ENCODE measurements at regions not wholly inside any gene's neighbourhood (a gene's known extent, or its start where the extent isn't known, plus 50 kb on each side); places are given as distances from the start of the nearest gene placed in this dataset.

DNA sequence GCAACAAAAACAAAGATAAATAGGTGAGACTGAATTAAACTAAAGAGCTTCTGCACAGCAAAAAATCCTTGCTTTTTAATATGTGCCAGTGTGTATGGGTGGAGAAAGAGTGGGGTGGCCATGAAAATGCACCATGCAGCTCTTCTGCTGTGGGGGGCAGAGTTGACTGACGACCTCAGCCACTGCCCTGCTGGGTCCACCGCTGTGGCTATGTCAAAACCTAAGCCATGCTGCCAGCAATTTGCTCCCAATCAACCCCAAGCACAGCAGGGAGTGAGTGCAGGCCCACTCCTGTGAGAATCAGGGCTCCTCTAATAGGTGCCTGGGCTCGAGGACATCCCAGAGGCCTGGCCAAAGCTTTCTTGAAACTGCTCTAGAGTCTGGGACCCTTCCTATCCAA, 235.6 kb upstream of the RBBP8 start:
- CTCF ChIA-PET: no interaction called here
- POLR2A ChIA-PET: no interaction called here
- Mint-ChIP-seq H3K4me1 (peaks cover 8% of the 10 kb centered on the region), H3K27me3 (ENCODE audit: low read depth) (no peaks in the 10 kb centered on the region; the same call in 1 of the 2 replicates), H3K36me3 (no peaks in the 10 kb centered on the region), H3K4me3 (no peak overlapping the region), H3K27ac (no peak overlapping the region), H3K9me3 (peaks cover 7% of the 10 kb centered on the region; the same call in 1 of the 2 replicates)
- TF ChIP-seq, protein P1, sequence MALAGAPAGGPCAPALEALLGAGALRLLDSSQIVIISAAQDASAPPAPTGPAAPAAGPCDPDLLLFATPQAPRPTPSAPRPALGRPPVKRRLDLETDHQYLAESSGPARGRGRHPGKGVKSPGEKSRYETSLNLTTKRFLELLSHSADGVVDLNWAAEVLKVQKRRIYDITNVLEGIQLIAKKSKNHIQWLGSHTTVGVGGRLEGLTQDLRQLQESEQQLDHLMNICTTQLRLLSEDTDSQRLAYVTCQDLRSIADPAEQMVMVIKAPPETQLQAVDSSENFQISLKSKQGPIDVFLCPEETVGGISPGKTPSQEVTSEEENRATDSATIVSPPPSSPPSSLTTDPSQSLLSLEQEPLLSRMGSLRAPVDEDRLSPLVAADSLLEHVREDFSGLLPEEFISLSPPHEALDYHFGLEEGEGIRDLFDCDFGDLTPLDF (CRISPR knock-in tag; IDR thresholded peaks at IDR 0.05): no peak
- TF ChIP-seq EMX1 (CRISPR knock-in tag; IDR thresholded peaks at IDR 0.05): no peak
- no peak for TF ChIP-seq ELF4 (CRISPR knock-in tag; IDR thresholded peaks at IDR 0.05; ENCODE audit: low read depth)
- TF ChIP-seq, protein P2, sequence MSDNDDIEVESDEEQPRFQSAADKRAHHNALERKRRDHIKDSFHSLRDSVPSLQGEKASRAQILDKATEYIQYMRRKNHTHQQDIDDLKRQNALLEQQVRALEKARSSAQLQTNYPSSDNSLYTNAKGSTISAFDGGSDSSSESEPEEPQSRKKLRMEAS (CRISPR knock-in tag; IDR thresholded peaks at IDR 0.05): no peak
- no peak for TF ChIP-seq GABPB1 (CRISPR knock-in tag; IDR thresholded peaks at IDR 0.05)
- no peak for TF ChIP-seq NR2C2 (CRISPR knock-in tag; IDR thresholded peaks at IDR 0.05)
- TF ChIP-seq, protein P3, sequence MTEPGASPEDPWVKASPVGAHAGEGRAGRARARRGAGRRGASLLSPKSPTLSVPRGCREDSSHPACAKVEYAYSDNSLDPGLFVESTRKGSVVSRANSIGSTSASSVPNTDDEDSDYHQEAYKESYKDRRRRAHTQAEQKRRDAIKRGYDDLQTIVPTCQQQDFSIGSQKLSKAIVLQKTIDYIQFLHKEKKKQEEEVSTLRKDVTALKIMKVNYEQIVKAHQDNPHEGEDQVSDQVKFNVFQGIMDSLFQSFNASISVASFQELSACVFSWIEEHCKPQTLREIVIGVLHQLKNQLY (CRISPR knock-in tag; IDR thresholded peaks at IDR 0.05): no peak
- TF ChIP-seq ZNF219 (CRISPR knock-in tag; IDR thresholded peaks at IDR 0.05; ENCODE audit: borderline replicate concordance): no peak
- TF ChIP-seq KAT7 (CRISPR knock-in tag; IDR thresholded peaks at IDR 0.05; ENCODE audit: borderline replicate concordance): no peak
- TF ChIP-seq, protein P4, sequence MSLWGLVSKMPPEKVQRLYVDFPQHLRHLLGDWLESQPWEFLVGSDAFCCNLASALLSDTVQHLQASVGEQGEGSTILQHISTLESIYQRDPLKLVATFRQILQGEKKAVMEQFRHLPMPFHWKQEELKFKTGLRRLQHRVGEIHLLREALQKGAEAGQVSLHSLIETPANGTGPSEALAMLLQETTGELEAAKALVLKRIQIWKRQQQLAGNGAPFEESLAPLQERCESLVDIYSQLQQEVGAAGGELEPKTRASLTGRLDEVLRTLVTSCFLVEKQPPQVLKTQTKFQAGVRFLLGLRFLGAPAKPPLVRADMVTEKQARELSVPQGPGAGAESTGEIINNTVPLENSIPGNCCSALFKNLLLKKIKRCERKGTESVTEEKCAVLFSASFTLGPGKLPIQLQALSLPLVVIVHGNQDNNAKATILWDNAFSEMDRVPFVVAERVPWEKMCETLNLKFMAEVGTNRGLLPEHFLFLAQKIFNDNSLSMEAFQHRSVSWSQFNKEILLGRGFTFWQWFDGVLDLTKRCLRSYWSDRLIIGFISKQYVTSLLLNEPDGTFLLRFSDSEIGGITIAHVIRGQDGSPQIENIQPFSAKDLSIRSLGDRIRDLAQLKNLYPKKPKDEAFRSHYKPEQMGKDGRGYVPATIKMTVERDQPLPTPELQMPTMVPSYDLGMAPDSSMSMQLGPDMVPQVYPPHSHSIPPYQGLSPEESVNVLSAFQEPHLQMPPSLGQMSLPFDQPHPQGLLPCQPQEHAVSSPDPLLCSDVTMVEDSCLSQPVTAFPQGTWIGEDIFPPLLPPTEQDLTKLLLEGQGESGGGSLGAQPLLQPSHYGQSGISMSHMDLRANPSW (CRISPR knock-in tag; conservative IDR thresholded peaks at IDR 0.05; ENCODE audit: low read depth): no peak
- no peak for TF ChIP-seq TCF7 (CRISPR knock-in tag; IDR thresholded peaks at IDR 0.05; ENCODE audit: low read depth)
- no peak for TF ChIP-seq ZNF671 (CRISPR knock-in tag; IDR thresholded peaks at IDR 0.05)
- TF ChIP-seq, protein P5, sequence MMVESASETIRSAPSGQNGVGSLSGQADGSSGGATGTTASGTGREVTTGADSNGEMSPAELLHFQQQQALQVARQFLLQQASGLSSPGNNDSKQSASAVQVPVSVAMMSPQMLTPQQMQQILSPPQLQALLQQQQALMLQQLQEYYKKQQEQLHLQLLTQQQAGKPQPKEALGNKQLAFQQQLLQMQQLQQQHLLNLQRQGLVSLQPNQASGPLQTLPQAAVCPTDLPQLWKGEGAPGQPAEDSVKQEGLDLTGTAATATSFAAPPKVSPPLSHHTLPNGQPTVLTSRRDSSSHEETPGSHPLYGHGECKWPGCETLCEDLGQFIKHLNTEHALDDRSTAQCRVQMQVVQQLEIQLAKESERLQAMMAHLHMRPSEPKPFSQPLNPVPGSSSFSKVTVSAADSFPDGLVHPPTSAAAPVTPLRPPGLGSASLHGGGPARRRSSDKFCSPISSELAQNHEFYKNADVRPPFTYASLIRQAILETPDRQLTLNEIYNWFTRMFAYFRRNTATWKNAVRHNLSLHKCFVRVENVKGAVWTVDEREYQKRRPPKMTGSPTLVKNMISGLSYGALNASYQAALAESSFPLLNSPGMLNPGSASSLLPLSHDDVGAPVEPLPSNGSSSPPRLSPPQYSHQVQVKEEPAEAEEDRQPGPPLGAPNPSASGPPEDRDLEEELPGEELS (CRISPR knock-in tag; IDR thresholded peaks at IDR 0.05): no peak
- TF ChIP-seq, protein P6, sequence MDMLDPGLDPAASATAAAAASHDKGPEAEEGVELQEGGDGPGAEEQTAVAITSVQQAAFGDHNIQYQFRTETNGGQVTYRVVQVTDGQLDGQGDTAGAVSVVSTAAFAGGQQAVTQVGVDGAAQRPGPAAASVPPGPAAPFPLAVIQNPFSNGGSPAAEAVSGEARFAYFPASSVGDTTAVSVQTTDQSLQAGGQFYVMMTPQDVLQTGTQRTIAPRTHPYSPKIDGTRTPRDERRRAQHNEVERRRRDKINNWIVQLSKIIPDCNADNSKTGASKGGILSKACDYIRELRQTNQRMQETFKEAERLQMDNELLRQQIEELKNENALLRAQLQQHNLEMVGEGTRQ (CRISPR knock-in tag; IDR thresholded peaks at IDR 0.05): no peak
- TF ChIP-seq, protein P7, sequence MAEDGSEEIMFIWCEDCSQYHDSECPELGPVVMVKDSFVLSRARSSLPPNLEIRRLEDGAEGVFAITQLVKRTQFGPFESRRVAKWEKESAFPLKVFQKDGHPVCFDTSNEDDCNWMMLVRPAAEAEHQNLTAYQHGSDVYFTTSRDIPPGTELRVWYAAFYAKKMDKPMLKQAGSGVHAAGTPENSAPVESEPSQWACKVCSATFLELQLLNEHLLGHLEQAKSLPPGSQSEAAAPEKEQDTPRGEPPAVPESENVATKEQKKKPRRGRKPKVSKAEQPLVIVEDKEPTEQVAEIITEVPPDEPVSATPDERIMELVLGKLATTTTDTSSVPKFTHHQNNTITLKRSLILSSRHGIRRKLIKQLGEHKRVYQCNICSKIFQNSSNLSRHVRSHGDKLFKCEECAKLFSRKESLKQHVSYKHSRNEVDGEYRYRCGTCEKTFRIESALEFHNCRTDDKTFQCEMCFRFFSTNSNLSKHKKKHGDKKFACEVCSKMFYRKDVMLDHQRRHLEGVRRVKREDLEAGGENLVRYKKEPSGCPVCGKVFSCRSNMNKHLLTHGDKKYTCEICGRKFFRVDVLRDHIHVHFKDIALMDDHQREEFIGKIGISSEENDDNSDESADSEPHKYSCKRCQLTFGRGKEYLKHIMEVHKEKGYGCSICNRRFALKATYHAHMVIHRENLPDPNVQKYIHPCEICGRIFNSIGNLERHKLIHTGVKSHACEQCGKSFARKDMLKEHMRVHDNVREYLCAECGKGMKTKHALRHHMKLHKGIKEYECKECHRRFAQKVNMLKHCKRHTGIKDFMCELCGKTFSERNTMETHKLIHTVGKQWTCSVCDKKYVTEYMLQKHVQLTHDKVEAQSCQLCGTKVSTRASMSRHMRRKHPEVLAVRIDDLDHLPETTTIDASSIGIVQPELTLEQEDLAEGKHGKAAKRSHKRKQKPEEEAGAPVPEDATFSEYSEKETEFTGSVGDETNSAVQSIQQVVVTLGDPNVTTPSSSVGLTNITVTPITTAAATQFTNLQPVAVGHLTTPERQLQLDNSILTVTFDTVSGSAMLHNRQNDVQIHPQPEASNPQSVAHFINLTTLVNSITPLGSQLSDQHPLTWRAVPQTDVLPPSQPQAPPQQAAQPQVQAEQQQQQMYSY (CRISPR knock-in tag; IDR thresholded peaks at IDR 0.05): no peak
- TF ChIP-seq, protein P8, sequence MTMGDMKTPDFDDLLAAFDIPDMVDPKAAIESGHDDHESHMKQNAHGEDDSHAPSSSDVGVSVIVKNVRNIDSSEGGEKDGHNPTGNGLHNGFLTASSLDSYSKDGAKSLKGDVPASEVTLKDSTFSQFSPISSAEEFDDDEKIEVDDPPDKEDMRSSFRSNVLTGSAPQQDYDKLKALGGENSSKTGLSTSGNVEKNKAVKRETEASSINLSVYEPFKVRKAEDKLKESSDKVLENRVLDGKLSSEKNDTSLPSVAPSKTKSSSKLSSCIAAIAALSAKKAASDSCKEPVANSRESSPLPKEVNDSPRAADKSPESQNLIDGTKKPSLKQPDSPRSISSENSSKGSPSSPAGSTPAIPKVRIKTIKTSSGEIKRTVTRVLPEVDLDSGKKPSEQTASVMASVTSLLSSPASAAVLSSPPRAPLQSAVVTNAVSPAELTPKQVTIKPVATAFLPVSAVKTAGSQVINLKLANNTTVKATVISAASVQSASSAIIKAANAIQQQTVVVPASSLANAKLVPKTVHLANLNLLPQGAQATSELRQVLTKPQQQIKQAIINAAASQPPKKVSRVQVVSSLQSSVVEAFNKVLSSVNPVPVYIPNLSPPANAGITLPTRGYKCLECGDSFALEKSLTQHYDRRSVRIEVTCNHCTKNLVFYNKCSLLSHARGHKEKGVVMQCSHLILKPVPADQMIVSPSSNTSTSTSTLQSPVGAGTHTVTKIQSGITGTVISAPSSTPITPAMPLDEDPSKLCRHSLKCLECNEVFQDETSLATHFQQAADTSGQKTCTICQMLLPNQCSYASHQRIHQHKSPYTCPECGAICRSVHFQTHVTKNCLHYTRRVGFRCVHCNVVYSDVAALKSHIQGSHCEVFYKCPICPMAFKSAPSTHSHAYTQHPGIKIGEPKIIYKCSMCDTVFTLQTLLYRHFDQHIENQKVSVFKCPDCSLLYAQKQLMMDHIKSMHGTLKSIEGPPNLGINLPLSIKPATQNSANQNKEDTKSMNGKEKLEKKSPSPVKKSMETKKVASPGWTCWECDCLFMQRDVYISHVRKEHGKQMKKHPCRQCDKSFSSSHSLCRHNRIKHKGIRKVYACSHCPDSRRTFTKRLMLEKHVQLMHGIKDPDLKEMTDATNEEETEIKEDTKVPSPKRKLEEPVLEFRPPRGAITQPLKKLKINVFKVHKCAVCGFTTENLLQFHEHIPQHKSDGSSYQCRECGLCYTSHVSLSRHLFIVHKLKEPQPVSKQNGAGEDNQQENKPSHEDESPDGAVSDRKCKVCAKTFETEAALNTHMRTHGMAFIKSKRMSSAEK (CRISPR knock-in tag; IDR thresholded peaks at IDR 0.05; ENCODE audit: borderline replicate concordance): no peak
- ATAC-seq (no peak), DNase-seq (ENCODE audit: low spot score) (no peak)

Data from WTC11 (cell line).